HG02973 (cell line): ENCODE measurements at regions not wholly inside any gene's neighbourhood (a gene's known extent, or its start where the extent isn't known, plus 50 kb on each side); places are given as distances from the start of the nearest gene placed in this dataset.

ENCODE experiments used
- ATAC-seq: cut with Tn5 transposase; IDR thresholded peaks from one replicate; pipeline ENCODE4 v1.9.1; 2021; ENCODE audit warnings: moderate library complexity; ENCODE audit not compliant: unreplicated experiment

- ATAC-seq = no peak
These were observed 395.1 kb downstream of the TRIML1 start for GRCh38 chr4:188534297-188534696.

GRCh38 chr4:188534917-188535316 is 395.7 kb downstream of the TRIML1 start:
- no peak for ATAC-seq

- no peak for ATAC-seq
These were observed 397.6 kb downstream of the TRIML1 start for GRCh38 chr4:188536826-188537225.

GRCh38 chr4:188550296-188550695 is 411.1 kb downstream of the TRIML1 start:
- ATAC-seq = no peak

GRCh38 chr4:188551156-188551555 is 411.9 kb downstream of the TRIML1 start:
- ATAC-seq = no peak

- ATAC-seq = no peak
These were observed 413.6 kb downstream of the TRIML1 start for GRCh38 chr4:188552741-188553275.

GRCh38 chr4:188554413-188554812 is 415.2 kb downstream of the TRIML1 start:
- ATAC-seq = no peak

GRCh38 chr4:188573104-188573503 is 433.9 kb downstream of the TRIML1 start:
- no peak for ATAC-seq

- no peak for ATAC-seq
These were observed 439.4 kb downstream of the TRIML1 start for GRCh38 chr4:188578657-188579056.

- no peak for ATAC-seq
These were observed 456.8 kb downstream of the TRIML1 start for GRCh38 chr4:188596021-188596420.

GRCh38 chr4:188603646-188604045 is 464.4 kb downstream of the TRIML1 start:
- no peak for ATAC-seq

- no peak for ATAC-seq
These were observed 467.4 kb downstream of the TRIML1 start for GRCh38 chr4:188606635-188607034.

GRCh38 chr4:188611143-188611542 is 471.9 kb downstream of the TRIML1 start:
- no peak for ATAC-seq

GRCh38 chr4:188612659-188613058 is 473.4 kb downstream of the TRIML1 start:
- ATAC-seq = no peak

GRCh38 chr4:188613976-188614375 is 474.7 kb downstream of the TRIML1 start:
- ATAC-seq = no peak

- ATAC-seq = no peak
These were observed 480.4 kb downstream of the TRIML1 start for GRCh38 chr4:188619456-188620149.

GRCh38 chr4:188620608-188621007 is 481.4 kb downstream of the TRIML1 start:
- ATAC-seq = no peak

- ATAC-seq = no peak
These were observed 484.1 kb downstream of the TRIML1 start for GRCh38 chr4:188623314-188623854.

- ATAC-seq = no peak
These were observed 485.1 kb downstream of the TRIML1 start for GRCh38 chr4:188624370-188624769.

GRCh38 chr4:188627892-188628291 is 488.7 kb downstream of the TRIML1 start:
- ATAC-seq = no peak

GRCh38 chr4:188639479-188640100 is 500.3 kb downstream of the TRIML1 start:
- ATAC-seq = no peak

- no peak for ATAC-seq
These were observed 508.7 kb downstream of the TRIML1 start for GRCh38 chr4:188647820-188648370.
